Neural cell (in vitro differentiated cells): ENCODE measurements at regions not wholly inside any gene's neighbourhood (a gene's known extent, or its start where the extent isn't known, plus 50 kb on each side); places are given as distances from the start of the nearest gene placed in this dataset.
A peak's percentile ranks its signal among the peaks of the same experiment; 100 is the strongest.

ENCODE experiments used
- H2AFZ ChIP-seq: fragments of 200-600, 300-800 bp; sonication (generic), shearing (Covaris generic); 2 replicates; pipeline ENCODE4 v1.6.0; 2014; ENCODE audit warnings: low read depth, mild to moderate bottlenecking, antibody characterized with exemption, low read length, moderate library complexity
- H3F3A ChIP-seq: fragments of 200-600 bp; shearing (Covaris generic); 2 replicates; pipeline ENCODE4 v1.6.1; 2016; ENCODE audit warnings: mild to moderate bottlenecking, moderate library complexity, mixed read lengths, antibody characterized with exemption, low read length; ENCODE audit not compliant: insufficient read depth, poor library complexity, severe bottlenecking
- H3K27ac ChIP-seq: fragments of 200-600, 300-800 bp; sonication (generic), shearing (Covaris generic); 2 replicates; pipeline ENCODE4 v1.5.1; 2014; ENCODE audit warnings: mild to moderate bottlenecking, low read length, moderate library complexity
- H3K27me3 ChIP-seq: fragments of 300-800, 200-600 bp; sonication (generic), shearing (Covaris generic); 2 replicates; pipeline ENCODE4 v1.6.0; 2014; ENCODE audit warnings: mild to moderate bottlenecking, low read depth, low read length, moderate library complexity; ENCODE audit not compliant: insufficient read depth
- H3K36me3 ChIP-seq: fragments of 300-800, 200-600 bp; sonication (generic), shearing (Covaris generic); 2 replicates; pipeline ENCODE4 v1.5.1; 2014; ENCODE audit warnings: mild to moderate bottlenecking, antibody characterized with exemption, low read length, moderate library complexity; ENCODE audit not compliant: insufficient read depth
- H3K4me2 ChIP-seq: fragments of 300-800, 200-600 bp; sonication (generic), shearing (Covaris generic); 2 replicates; pipeline ENCODE4 v1.6.0; 2014; ENCODE audit warnings: mild to moderate bottlenecking, low read length
- H3K4me3 ChIP-seq: fragments of 300-800, 200-600 bp; sonication (generic), shearing (Covaris generic); 2 replicates; pipeline ENCODE4 v1.5.1; 2014; ENCODE audit warnings: mild to moderate bottlenecking, low read length, moderate library complexity
- H3K79me2 ChIP-seq: fragments of 200-600 bp; shearing (Covaris generic); replicated peaks from 2 replicates; pipeline ENCODE4 v1.6.0; 2014; ENCODE audit warnings: mild to moderate bottlenecking, low read length, moderate library complexity; ENCODE audit not compliant: insufficient read depth
- H3K9ac ChIP-seq: fragments of 300-800, 200-600 bp; sonication (generic), shearing (Covaris generic); 2 replicates; pipeline ENCODE4 v1.6.1; 2016; ENCODE audit warnings: mild to moderate bottlenecking, low read length, mixed read lengths
- H3K9me2 ChIP-seq: fragments of 200-600 bp; shearing (Covaris generic); 2 replicates; pipeline ENCODE4 v1.6.1; 2016; ENCODE audit warnings: mild to moderate bottlenecking, low read length, mixed read lengths; ENCODE audit not compliant: insufficient read depth
- H3K9me3 ChIP-seq: fragments of 200-600, 300-800 bp; sonication (generic), shearing (Covaris generic); 2 replicates; pipeline ENCODE4 v1.6.1; 2016; ENCODE audit warnings: mild to moderate bottlenecking, mixed run types, low read length, moderate library complexity, mixed read lengths
- H4K20me1 ChIP-seq: fragments of 200-600 bp; shearing (Covaris generic); 2 replicates; pipeline ENCODE4 v1.6.1; 2016; ENCODE audit warnings: mild to moderate bottlenecking, mixed run types; ENCODE audit not compliant: insufficient read depth
- CTCF ChIP-seq: fragments of 450-650 bp; IDR thresholded peaks from 2 replicates; pipeline ENCODE4 v1.5.1; 2014; ENCODE audit warnings: antibody characterized with exemption, mild to moderate bottlenecking, moderate library complexity; ENCODE audit not compliant: poor library complexity, severe bottlenecking
- EP300 ChIP-seq: fragments of 450-650 bp; conservative IDR thresholded peaks from 2 replicates; pipeline ENCODE4 v1.6.1; 2014; ENCODE audit warnings: antibody characterized with exemption, mild to moderate bottlenecking, moderate library complexity; ENCODE audit not compliant: poor library complexity, severe bottlenecking
- EZH2 ChIP-seq: fragments of 200-600, 300-800 bp; shearing (Covaris generic), sonication (generic); IDR thresholded peaks from 2 replicates; pipeline ENCODE4 v1.6.1; 2014; ENCODE audit warnings: antibody characterized with exemption, low read length, borderline replicate concordance, mild to moderate bottlenecking; ENCODE audit not compliant: insufficient read depth, poor library complexity, severe bottlenecking
- MXI1 ChIP-seq: fragments of 450-650 bp; conservative IDR thresholded peaks from 2 replicates; pipeline ENCODE4 v1.6.1; 2014; ENCODE audit warnings: antibody characterized with exemption, mild to moderate bottlenecking; ENCODE audit not compliant: poor library complexity, severe bottlenecking
- POLR2AphosphoS5 ChIP-seq: IDR thresholded peaks from 2 replicates; pipeline ENCODE4 v1.6.1; 2012
- RAD21 ChIP-seq: fragments of 450-650 bp; conservative IDR thresholded peaks from 2 replicates; pipeline ENCODE4 v1.6.1; 2014; ENCODE audit warnings: antibody characterized with exemption, mild to moderate bottlenecking, moderate library complexity
- SMC3 ChIP-seq: fragments of 450-650 bp; conservative IDR thresholded peaks from 2 replicates; pipeline ENCODE4 v1.6.1; 2014; ENCODE audit warnings: antibody characterized with exemption, mild to moderate bottlenecking, moderate library complexity; ENCODE audit not compliant: poor library complexity
- TAF1 ChIP-seq: IDR thresholded peaks from 2 replicates; pipeline ENCODE4 v1.6.1; 2012; ENCODE audit warnings: low read depth
- TF ChIP-seq, protein P1 (sequence below): IDR thresholded peaks from 2 replicates; pipeline ENCODE4 v1.6.1; 2012; ENCODE audit warnings: borderline replicate concordance

DNA sequence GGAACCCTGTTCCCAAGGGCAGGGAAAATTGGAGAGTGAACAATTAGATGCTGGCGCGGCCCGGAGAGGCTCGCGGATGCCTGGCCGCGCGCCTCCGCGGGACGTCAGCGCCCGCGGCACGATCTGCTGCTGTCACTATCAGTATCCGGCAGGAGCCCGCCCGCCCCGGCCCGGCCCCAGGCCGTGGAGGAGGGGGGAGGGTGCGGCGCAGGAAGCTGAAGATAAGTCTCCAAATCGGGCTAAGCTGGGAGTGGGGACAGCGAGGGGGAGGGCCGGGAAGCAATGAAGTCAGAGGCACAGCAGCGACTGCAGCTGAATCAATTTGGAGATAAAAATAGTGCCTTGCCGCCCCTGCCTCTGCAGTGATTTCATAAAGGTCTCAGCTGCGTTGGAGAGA, 441.5 kb upstream of the KLF12 start:
- Histone ChIP-seq H3K27ac (peak overlapping the region; percentile 97), H3K4me2 (peak overlapping the region; percentile 84), H3K4me3 (peak overlapping the region; percentile 63), H3K9me3 (no peaks in the 10 kb centered on the region), H2AFZ (peak overlapping the region; percentile 71), H3K27me3 (no peaks in the 10 kb centered on the region), H3F3A (no peaks in the 10 kb centered on the region), H3K79me2 (no peaks in the 10 kb centered on the region), H3K9me2 (no peaks in the 10 kb centered on the region), H3K36me3 (no peaks in the 10 kb centered on the region), H3K9ac (peak overlapping the region; percentile 77), H4K20me1 (no peaks in the 10 kb centered on the region)
- TF ChIP-seq MXI1: no peak
- TF ChIP-seq EZH2: no peak
- TF ChIP-seq, protein P1, sequence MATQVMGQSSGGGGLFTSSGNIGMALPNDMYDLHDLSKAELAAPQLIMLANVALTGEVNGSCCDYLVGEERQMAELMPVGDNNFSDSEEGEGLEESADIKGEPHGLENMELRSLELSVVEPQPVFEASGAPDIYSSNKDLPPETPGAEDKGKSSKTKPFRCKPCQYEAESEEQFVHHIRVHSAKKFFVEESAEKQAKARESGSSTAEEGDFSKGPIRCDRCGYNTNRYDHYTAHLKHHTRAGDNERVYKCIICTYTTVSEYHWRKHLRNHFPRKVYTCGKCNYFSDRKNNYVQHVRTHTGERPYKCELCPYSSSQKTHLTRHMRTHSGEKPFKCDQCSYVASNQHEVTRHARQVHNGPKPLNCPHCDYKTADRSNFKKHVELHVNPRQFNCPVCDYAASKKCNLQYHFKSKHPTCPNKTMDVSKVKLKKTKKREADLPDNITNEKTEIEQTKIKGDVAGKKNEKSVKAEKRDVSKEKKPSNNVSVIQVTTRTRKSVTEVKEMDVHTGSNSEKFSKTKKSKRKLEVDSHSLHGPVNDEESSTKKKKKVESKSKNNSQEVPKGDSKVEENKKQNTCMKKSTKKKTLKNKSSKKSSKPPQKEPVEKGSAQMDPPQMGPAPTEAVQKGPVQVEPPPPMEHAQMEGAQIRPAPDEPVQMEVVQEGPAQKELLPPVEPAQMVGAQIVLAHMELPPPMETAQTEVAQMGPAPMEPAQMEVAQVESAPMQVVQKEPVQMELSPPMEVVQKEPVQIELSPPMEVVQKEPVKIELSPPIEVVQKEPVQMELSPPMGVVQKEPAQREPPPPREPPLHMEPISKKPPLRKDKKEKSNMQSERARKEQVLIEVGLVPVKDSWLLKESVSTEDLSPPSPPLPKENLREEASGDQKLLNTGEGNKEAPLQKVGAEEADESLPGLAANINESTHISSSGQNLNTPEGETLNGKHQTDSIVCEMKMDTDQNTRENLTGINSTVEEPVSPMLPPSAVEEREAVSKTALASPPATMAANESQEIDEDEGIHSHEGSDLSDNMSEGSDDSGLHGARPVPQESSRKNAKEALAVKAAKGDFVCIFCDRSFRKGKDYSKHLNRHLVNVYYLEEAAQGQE: peak; percentile 21
- TF ChIP-seq SMC3: peak; percentile 40
- TF ChIP-seq EP300: no peak
- TF ChIP-seq RAD21: peak; percentile 41
- no peak for TF ChIP-seq TAF1
- peak; percentile 51 for TF ChIP-seq POLR2AphosphoS5

- peak overlapping the region; percentile 71 for H2AFZ ChIP-seq
- peak overlapping the region; percentile 63 for H3K4me3 ChIP-seq
- H3K9ac ChIP-seq: peak overlapping the region; percentile 77
- no peaks in the 10 kb centered on the region for H3K9me3 ChIP-seq
- peak overlapping the region; percentile 84 for H3K4me2 ChIP-seq
- no peaks in the 10 kb centered on the region for H3K36me3 ChIP-seq
- peak overlapping the region; percentile 97 for H3K27ac ChIP-seq
- no peaks in the 10 kb centered on the region for H3F3A ChIP-seq
- no peaks in the 10 kb centered on the region for H4K20me1 ChIP-seq
- H3K79me2 ChIP-seq: no peaks in the 10 kb centered on the region
- TF ChIP-seq POLR2AphosphoS5 (peak; percentile 63), CTCF (peak; percentile 24), RAD21 (no peak), EP300 (peak; percentile 87), EZH2 (no peak), TAF1 (no peak), SMC3 (no peak), MXI1 (no peak)
- TF ChIP-seq, protein P1: peak; percentile 47
- H3K27me3 ChIP-seq: no peaks in the 10 kb centered on the region
- no peaks in the 10 kb centered on the region for H3K9me2 ChIP-seq
Observed at GRCh38 chr13:74574964-74575728, 440.9 kb upstream of the KLF12 start.
